ENCODE measurements at regions not wholly inside any gene's neighbourhood (a gene's known extent, or its start where the extent isn't known, plus 50 kb on each side); places are given as distances from the start of the nearest gene placed in this dataset.

DNA sequence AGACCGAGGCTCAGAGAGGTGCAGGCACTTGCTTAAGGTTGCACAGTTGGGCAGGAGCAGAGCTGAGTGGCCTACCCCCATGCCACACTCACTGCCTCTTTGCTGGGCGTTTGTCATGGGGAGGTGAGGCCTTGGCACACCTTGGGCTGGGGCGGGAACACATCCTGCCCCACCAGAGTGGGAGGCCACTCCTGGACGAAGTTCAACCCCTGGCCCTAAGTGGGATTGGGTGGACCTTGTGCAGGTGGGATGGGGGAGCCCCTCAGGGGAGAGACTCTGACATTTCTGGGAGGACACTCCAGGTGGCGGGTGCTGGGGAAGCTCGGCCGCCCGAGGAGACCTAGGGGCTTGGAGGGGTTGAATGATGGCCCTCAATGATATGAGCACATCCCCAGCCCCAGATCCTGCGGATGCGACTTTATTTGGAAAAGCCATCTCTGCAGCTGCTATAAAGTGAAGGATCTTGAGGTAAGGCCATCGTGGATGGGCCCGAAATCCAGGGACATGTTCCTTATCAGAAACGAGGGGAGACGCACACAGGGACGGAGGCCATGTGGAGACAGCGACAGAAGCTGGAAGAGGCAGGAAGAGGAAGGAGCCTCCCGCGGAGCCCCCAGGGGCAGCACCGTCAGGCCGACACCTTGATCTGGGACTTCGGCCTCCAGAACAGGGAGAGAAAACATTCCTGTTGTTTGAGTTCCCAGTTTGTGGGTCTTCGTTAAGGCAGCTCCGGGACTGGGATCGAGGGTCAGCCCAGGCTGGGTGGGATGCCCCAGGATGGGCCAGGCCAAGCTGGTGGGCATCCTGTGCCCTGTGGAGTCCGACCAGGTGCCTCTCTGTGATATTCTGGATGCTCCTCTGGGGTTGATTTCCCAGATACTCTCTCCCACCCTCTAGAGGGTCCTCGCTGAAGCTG lies 111.6 kb upstream of the LRPAP1 start:
- no peak overlapping the region for H3K27ac Mint-ChIP-seq
- H3K27me3 Mint-ChIP-seq = peaks cover 0 to 16% (median 5%) of the 10 kb centered on the region in 5 donors
- H3K4me1 Mint-ChIP-seq = no peaks in the 10 kb centered on the region
- POLR2A ChIA-PET = no interaction called here
- intact Hi-C loops (cut with micrococcal nuclease) = no loop called here
- Histone ChIP-seq H3K27me3 (ENCODE audit: control insufficient read depth in 2 of 2, insufficient read depth in 2 of 2, low read length in 2 of 2) (no peaks in the 10 kb centered on the region), H3K36me3 (ENCODE audit: control insufficient read depth in 2 of 3, insufficient read depth in 3 of 3, low read length in 3 of 3) (no peaks in the 10 kb centered on the region), H3K27ac (ENCODE audit: low read depth, low read length) (no peak overlapping the region), H3K4me3 (ENCODE audit: low read length) (no peak overlapping the region), H3K9me3 (ENCODE audit: control insufficient read depth in 2 of 3, low read length in 3 of 3) (no peaks in the 10 kb centered on the region), H3K4me1 (ENCODE audit: control insufficient read depth in 2 of 2, insufficient read depth in 2 of 2, low read length in 2 of 2) (no peaks in the 10 kb centered on the region)
- peaks cover 0 to 2% (median 0%) of the 10 kb centered on the region in 11 donors for H3K9me3 Mint-ChIP-seq
- CTCF ChIA-PET = no interaction called here
- no peak for DNase-seq
- no peak for ATAC-seq
- no peak overlapping the region for H3K4me3 Mint-ChIP-seq
- no peaks in the 10 kb centered on the region for H3K36me3 Mint-ChIP-seq

DNA sequence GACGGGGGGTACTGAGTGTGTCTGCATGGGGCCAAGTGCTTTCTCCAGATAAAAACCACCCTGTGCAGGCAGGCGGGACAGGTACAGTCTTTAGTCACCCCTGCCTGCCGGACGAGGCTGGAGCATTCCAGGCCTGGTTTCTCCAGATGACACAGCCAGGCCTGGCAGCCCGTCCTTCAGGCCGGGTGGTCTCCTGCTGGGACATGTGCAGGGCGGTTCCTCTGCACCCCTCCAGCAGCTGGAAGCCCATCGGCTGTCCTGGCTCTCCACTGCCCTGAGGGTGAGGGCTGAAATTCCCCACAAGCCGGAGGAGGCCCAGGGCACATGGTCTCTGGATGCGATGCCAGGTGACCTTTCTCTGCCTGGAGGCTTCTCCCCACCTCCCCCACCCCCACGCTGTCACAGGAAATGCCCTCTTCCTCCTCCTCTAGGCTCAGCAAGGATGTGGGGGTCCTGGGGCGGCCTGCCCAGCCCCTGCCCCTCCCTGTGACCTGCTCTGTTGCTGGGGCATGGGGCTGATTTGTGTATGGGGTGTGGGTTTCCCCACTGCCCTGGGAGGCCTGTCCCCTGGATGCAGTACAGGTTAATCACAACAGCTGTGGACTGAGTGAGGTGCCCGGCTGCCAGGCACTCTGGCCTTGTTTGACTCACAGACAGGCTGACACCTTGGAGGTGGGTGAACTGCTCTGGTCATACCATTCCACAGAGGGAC lies 110.7 kb upstream of the LRPAP1 start:
- Histone ChIP-seq H3K27ac (ENCODE audit: low read depth, low read length) (no peak overlapping the region), H3K4me3 (ENCODE audit: low read length) (no peak overlapping the region), H3K9me3 (ENCODE audit: control insufficient read depth in 2 of 3, low read length in 3 of 3) (no peaks in the 10 kb centered on the region), H3K36me3 (ENCODE audit: control insufficient read depth in 2 of 3, insufficient read depth in 3 of 3, low read length in 3 of 3) (no peaks in the 10 kb centered on the region), H3K27me3 (ENCODE audit: control insufficient read depth in 2 of 2, insufficient read depth in 2 of 2, low read length in 2 of 2) (no peaks in the 10 kb centered on the region), H3K4me1 (ENCODE audit: control insufficient read depth in 2 of 2, insufficient read depth in 2 of 2, low read length in 2 of 2) (no peaks in the 10 kb centered on the region)
- no peak overlapping the region for H3K4me3 Mint-ChIP-seq
- no peaks in the 10 kb centered on the region for H3K36me3 Mint-ChIP-seq
- intact Hi-C loops (cut with micrococcal nuclease) = no loop called here
- no peak for DNase-seq
- peaks cover 0 to 2% (median 0%) of the 10 kb centered on the region in 11 donors for H3K9me3 Mint-ChIP-seq
- no peaks in the 10 kb centered on the region for H3K4me1 Mint-ChIP-seq
- ChIA-PET CTCF (no interaction called here), POLR2A (no interaction called here)
- H3K27me3 Mint-ChIP-seq = peaks cover 0 to 16% (median 5%) of the 10 kb centered on the region in 5 donors
- H3K27ac Mint-ChIP-seq = no peak overlapping the region
- no peak for ATAC-seq

DNA sequence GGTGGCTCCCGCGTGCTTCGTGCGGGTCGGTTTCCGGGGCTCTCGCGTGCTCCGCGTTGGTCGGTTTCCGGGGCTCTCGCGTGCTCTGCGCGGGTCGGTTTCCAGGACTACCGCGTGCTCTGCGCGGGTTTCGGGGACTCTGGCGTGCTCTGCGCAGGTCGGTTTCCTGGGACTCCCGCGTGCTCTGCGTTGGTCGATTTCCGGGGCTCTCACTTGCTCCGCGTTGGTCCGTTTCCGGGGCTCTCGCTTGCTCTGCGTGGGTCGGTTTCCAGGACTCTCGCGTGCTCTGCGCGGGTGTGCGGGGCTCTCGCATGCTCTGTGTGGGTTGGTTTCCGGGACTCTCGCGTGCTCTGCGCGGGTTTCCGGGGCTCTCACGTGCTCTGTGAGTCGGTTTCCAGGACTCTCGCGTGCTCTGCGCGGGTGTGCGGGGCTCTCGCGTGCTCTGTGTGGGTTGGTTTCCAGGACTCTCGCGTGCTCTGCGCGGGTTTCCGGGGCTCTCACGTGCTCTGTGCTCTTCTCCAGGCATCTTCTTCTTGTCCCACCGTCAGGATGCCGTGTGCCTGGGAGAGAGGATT lies 109.9 kb upstream of the LRPAP1 start:
- Mint-ChIP-seq H3K4me3 (no peak overlapping the region), H3K9me3 (peaks cover 0 to 2% (median 0%) of the 10 kb centered on the region in 11 donors), H3K27ac (no peak overlapping the region), H3K36me3 (no peaks in the 10 kb centered on the region), H3K4me1 (no peaks in the 10 kb centered on the region), H3K27me3 (peaks cover 0 to 19% (median 5%) of the 10 kb centered on the region in 5 donors)
- H3K36me3 ChIP-seq (ENCODE audit: control insufficient read depth in 2 of 3, insufficient read depth in 3 of 3, low read length in 3 of 3) = no peaks in the 10 kb centered on the region
- ChIA-PET CTCF (no interaction called here), POLR2A (no interaction called here)
- H3K27me3 ChIP-seq (ENCODE audit: control insufficient read depth in 2 of 2, insufficient read depth in 2 of 2, low read length in 2 of 2) = no peaks in the 10 kb centered on the region
- H3K4me3 ChIP-seq (ENCODE audit: low read length) = no peak overlapping the region
- H3K4me1 ChIP-seq (ENCODE audit: control insufficient read depth in 2 of 2, insufficient read depth in 2 of 2, low read length in 2 of 2) = no peaks in the 10 kb centered on the region
- no peak for DNase-seq
- intact Hi-C loops (cut with micrococcal nuclease) = no loop called here
- H3K9me3 ChIP-seq (ENCODE audit: control insufficient read depth in 2 of 3, low read length in 3 of 3) = no peaks in the 10 kb centered on the region
- no peak overlapping the region for H3K27ac ChIP-seq (ENCODE audit: low read depth, low read length)
- no peak for ATAC-seq

DNA sequence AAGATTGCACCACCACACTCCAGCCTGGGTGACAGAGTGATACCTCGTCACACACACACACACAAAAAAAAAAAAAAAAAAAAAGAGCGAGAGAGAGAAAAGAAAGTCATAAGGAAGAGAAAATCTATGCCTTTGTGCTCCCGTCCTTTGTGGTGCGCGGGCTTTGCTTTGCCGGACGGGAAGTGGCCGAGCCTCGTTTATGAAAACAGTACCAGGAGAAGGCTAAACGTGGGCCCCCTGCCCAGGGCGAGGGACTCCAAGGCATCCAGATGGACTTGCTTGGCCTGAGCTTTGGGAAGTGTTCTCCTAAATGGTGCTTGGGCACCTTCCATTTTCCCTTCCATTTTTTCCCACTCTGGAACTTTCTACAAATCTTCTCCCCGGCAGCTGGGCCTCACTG lies 109.3 kb upstream of the LRPAP1 start:
- POLR2A ChIA-PET = no interaction called here
- Histone ChIP-seq H3K9me3 (ENCODE audit: control insufficient read depth in 2 of 3, low read length in 3 of 3) (no peaks in the 10 kb centered on the region), H3K4me1 (ENCODE audit: control insufficient read depth in 2 of 2, insufficient read depth in 2 of 2, low read length in 2 of 2) (no peaks in the 10 kb centered on the region), H3K36me3 (ENCODE audit: control insufficient read depth in 2 of 3, insufficient read depth in 3 of 3, low read length in 3 of 3) (no peaks in the 10 kb centered on the region), H3K4me3 (ENCODE audit: low read length) (no peak overlapping the region), H3K27ac (ENCODE audit: low read depth, low read length) (no peak overlapping the region), H3K27me3 (ENCODE audit: control insufficient read depth in 2 of 2, insufficient read depth in 2 of 2, low read length in 2 of 2) (no peaks in the 10 kb centered on the region)
- intact Hi-C loops (cut with micrococcal nuclease) = no loop called here
- Mint-ChIP-seq H3K4me3 (no peak overlapping the region), H3K27me3 (peaks cover 0 to 20% (median 5%) of the 10 kb centered on the region in 5 donors), H3K9me3 (peaks cover 0 to 2% (median 0%) of the 10 kb centered on the region in 11 donors), H3K27ac (peak overlapping the region in 1 of 9 donors; percentile 43), H3K4me1 (no peaks in the 10 kb centered on the region), H3K36me3 (no peaks in the 10 kb centered on the region)
- DNase-seq (no peak), ATAC-seq (no peak)
- CTCF ChIA-PET = no interaction called here

DNA sequence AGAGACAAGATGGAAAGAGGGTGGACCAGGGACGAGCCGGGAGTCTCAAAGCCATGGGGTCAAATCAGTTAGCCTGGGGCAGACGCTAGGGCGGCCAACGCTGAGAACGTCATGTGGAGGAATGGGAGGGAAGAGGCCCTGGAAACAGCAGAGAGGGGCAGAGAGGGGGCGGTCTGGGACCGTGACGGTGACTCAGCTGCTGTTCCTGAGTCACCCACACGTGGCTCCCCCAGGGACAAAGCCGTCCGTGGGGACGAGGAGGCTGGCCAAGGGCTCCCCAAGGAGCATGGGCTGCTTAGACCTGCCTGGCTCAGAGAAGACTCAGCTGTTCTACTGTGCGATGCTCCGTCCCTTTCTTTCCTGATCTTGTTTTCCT lies 108.4 kb upstream of the LRPAP1 start:
- H3K27me3 Mint-ChIP-seq = peaks cover 0 to 25% (median 8%) of the 10 kb centered on the region in 5 donors
- H3K36me3 Mint-ChIP-seq = no peaks in the 10 kb centered on the region
- CTCF ChIA-PET = no interaction called here
- H3K9me3 Mint-ChIP-seq = peaks cover 0 to 2% (median 0%) of the 10 kb centered on the region in 11 donors
- H3K4me3 Mint-ChIP-seq = no peak overlapping the region
- no peak for DNase-seq
- Histone ChIP-seq H3K4me1 (ENCODE audit: control insufficient read depth in 2 of 2, insufficient read depth in 2 of 2, low read length in 2 of 2) (no peaks in the 10 kb centered on the region), H3K9me3 (ENCODE audit: control insufficient read depth in 2 of 3, low read length in 3 of 3) (no peaks in the 10 kb centered on the region), H3K27me3 (ENCODE audit: control insufficient read depth in 2 of 2, insufficient read depth in 2 of 2, low read length in 2 of 2) (no peaks in the 10 kb centered on the region), H3K36me3 (ENCODE audit: control insufficient read depth in 2 of 3, insufficient read depth in 3 of 3, low read length in 3 of 3) (no peaks in the 10 kb centered on the region), H3K27ac (ENCODE audit: low read depth, low read length) (no peak overlapping the region), H3K4me3 (ENCODE audit: low read length) (no peak overlapping the region)
- intact Hi-C loops (cut with micrococcal nuclease) = no loop called here
- no peak overlapping the region for H3K27ac Mint-ChIP-seq
- no peaks in the 10 kb centered on the region for H3K4me1 Mint-ChIP-seq
- no peak for ATAC-seq
- POLR2A ChIA-PET = no interaction called here

DNA sequence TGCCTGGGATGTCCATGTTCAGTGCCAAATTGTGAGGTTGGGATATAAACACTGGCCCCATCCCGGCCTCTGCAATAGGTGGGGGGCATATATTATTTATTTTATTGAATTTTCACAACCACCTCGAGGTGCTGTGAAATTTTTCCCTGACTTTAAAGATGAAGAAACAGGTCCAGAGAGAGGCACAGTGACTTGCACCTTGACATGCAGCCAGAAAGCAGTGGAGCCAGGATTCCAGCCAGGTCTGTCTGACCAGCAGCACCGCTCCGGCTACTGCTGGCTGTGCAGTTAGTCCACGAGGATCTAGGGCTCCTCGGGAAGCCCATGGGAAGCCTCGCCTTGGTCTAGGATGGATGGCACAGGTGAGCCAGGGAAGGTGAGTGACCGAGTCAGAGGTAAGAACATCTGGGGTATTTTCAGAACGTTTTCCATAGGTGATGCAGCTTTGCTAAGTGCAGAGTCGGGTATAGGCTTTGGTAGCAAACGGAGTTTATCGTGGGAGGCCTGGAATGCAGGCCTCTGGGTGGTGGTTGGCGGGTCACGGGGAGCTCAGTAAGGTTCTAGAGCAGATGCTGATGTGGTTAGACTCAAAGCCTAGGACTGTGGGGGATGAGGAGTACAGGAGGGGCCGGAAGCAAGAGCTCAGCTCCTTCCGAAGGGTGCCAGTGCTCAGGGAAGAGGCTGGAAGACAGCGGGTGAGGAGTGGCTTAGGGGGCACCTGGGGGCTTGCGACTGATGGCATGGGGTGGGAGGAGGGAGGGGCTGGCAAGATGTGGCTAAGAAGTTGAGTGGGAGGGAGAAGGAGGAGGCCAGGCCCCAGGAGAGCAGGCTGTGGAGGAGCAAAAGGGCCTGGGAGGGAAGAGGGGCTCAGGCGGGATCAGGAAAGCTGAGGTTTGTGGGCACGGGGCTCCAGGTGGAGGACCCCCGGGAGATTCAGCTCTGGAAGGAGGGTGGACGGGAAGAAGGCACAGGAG lies 107.7 kb upstream of the LRPAP1 start:
- Histone ChIP-seq H3K4me3 (ENCODE audit: low read length) (no peak overlapping the region), H3K9me3 (ENCODE audit: control insufficient read depth in 2 of 3, low read length in 3 of 3) (no peaks in the 10 kb centered on the region), H3K4me1 (ENCODE audit: control insufficient read depth in 2 of 2, insufficient read depth in 2 of 2, low read length in 2 of 2) (no peaks in the 10 kb centered on the region), H3K27me3 (ENCODE audit: control insufficient read depth in 2 of 2, insufficient read depth in 2 of 2, low read length in 2 of 2) (no peaks in the 10 kb centered on the region), H3K36me3 (ENCODE audit: control insufficient read depth in 2 of 3, insufficient read depth in 3 of 3, low read length in 3 of 3) (no peaks in the 10 kb centered on the region), H3K27ac (ENCODE audit: low read depth, low read length) (no peak overlapping the region)
- ChIA-PET CTCF (no interaction called here), POLR2A (no interaction called here)
- no peak overlapping the region for H3K27ac Mint-ChIP-seq
- H3K4me3 Mint-ChIP-seq = no peak overlapping the region
- peaks cover 0 to 2% (median 0%) of the 10 kb centered on the region in 11 donors for H3K9me3 Mint-ChIP-seq
- no peaks in the 10 kb centered on the region for H3K4me1 Mint-ChIP-seq
- H3K27me3 Mint-ChIP-seq = peaks cover 0 to 25% (median 8%) of the 10 kb centered on the region in 5 donors
- DNase-seq (no peak), ATAC-seq (no peak)
- H3K36me3 Mint-ChIP-seq = no peaks in the 10 kb centered on the region
- intact Hi-C loops (cut with micrococcal nuclease) = no loop called here

Data from naive thymus-derived CD4-positive, alpha-beta T cell (primary cell).